ENCODE measurements at regions not wholly inside any gene's neighbourhood (a gene's known extent, or its start where the extent isn't known, plus 50 kb on each side); places are given as distances from the start of the nearest gene placed in this dataset.

GRCh38 chr21:16587681-16588375 is 858.0 kb downstream of the USP25 start:
- no peak for DNase-seq (ENCODE audit: low spot score)

GRCh38 chr21:16588433-16588860 is 858.7 kb downstream of the USP25 start:
- DNase-seq (ENCODE audit: low spot score), result no peak

GRCh38 chr21:16589006-16589898 is 859.5 kb downstream of the USP25 start:
- no peak for DNase-seq (ENCODE audit: low spot score)

GRCh38 chr21:16590186-16590585 is 860.4 kb downstream of the USP25 start:
- no peak for DNase-seq (ENCODE audit: low spot score)

- DNase-seq (ENCODE audit: low spot score), result no peak
Observed at GRCh38 chr21:16590641-16591292, 861.0 kb downstream of the USP25 start.

- no peak for DNase-seq (ENCODE audit: low spot score)
Observed at GRCh38 chr21:16592381-16592780, 862.6 kb downstream of the USP25 start.

- DNase-seq (ENCODE audit: low spot score), result no peak
Observed at GRCh38 chr21:16594191-16594590, 864.4 kb downstream of the USP25 start.

- no peak for DNase-seq (ENCODE audit: low spot score)
Observed at GRCh38 chr21:16596369-16596768, 866.6 kb downstream of the USP25 start.

- no peak for DNase-seq (ENCODE audit: low spot score)
Observed at GRCh38 chr21:16597753-16598152, 868.0 kb downstream of the USP25 start.

GRCh38 chr21:16605597-16605996 is 875.8 kb downstream of the USP25 start:
- no peak for DNase-seq (ENCODE audit: low spot score)

GRCh38 chr21:16606271-16606670 is 876.5 kb downstream of the USP25 start:
- DNase-seq (ENCODE audit: low spot score), result no peak

GRCh38 chr21:16608209-16608830 is 878.5 kb downstream of the USP25 start:
- no peak for DNase-seq (ENCODE audit: low spot score)

GRCh38 chr21:16619281-16619680 is 889.5 kb downstream of the USP25 start:
- DNase-seq (ENCODE audit: low spot score), result no peak

- no peak for DNase-seq (ENCODE audit: low spot score)
Observed at GRCh38 chr21:16620786-16621320, 891.1 kb downstream of the USP25 start.

GRCh38 chr21:16624479-16625118 is 888.2 kb upstream of the CXADR start:
- no peak for DNase-seq (ENCODE audit: low spot score)

GRCh38 chr21:16625491-16625890 is 887.4 kb upstream of the CXADR start:
- no peak for DNase-seq (ENCODE audit: low spot score)

- DNase-seq (ENCODE audit: low spot score), result no peak
Observed at GRCh38 chr21:16633831-16634459, 878.9 kb upstream of the CXADR start.

- no peak for DNase-seq (ENCODE audit: low spot score)
Observed at GRCh38 chr21:16634515-16634914, 878.3 kb upstream of the CXADR start.

GRCh38 chr21:16640297-16641027 is 872.4 kb upstream of the CXADR start:
- no peak for DNase-seq (ENCODE audit: low spot score)

GRCh38 chr21:16642353-16642752 is 870.5 kb upstream of the CXADR start:
- DNase-seq (ENCODE audit: low spot score), result no peak

All from RKO (cell line).